GM23338 (cell line): ENCODE measurements at regions not wholly inside any gene's neighbourhood (a gene's known extent, or its start where the extent isn't known, plus 50 kb on each side); places are given as distances from the start of the nearest gene placed in this dataset.

Experiments
- ATAC-seq: fragments of 200-7000 bp; cut with Tn5 transposase; 3 replicates; pipeline ENCODE4 v1.9.1; 2020
- DNase-seq: peaks from one replicate; pipeline ENCODE4 v3.0.0-alpha.2; 2015; ENCODE audit warnings: low spot score
- H2AFZ ChIP-seq: fragments of 200-600 bp; sonication (generic); 2 replicates; pipeline ENCODE4 v1.8.0; 2016; ENCODE audit warnings: antibody characterized with exemption, mild to moderate bottlenecking, moderate library complexity
- H3F3A ChIP-seq: fragments of 200-600 bp; sonication (generic); replicated peaks from 2 replicates; pipeline ENCODE4 v1.8.0; 2017; ENCODE audit warnings: antibody characterized with exemption, mixed run types, low read depth
- H3K27ac ChIP-seq: fragments of 200-600 bp; sonication (generic); 2 replicates; pipeline ENCODE4 v1.6.1; 2016; ENCODE audit warnings: low read depth
- H3K27me3 ChIP-seq: fragments of 200-600 bp; sonication (generic); 2 replicates; pipeline ENCODE4 v1.8.0; 2016; ENCODE audit warnings: mild to moderate bottlenecking, mixed run types, moderate library complexity; ENCODE audit not compliant: insufficient read depth
- H3K36me3 ChIP-seq: fragments of 200-600 bp; sonication (generic); 2 replicates; pipeline ENCODE4 v1.8.0; 2016; ENCODE audit warnings: mild to moderate bottlenecking; ENCODE audit not compliant: insufficient read depth
- H3K4me1 ChIP-seq: fragments of 200-600 bp; sonication (generic); 2 replicates; pipeline ENCODE4 v1.8.0; 2016; ENCODE audit warnings: mild to moderate bottlenecking, moderate library complexity; ENCODE audit not compliant: insufficient read depth
- H3K4me2 ChIP-seq: fragments of 200-600 bp; sonication (generic); 2 replicates; pipeline ENCODE4 v1.7.1; 2017; ENCODE audit warnings: mixed run types
- H3K4me3 ChIP-seq: fragments of 200-600 bp; sonication (generic); 2 replicates; pipeline ENCODE4 v1.6.1; 2016; ENCODE audit warnings: mixed run types
- H3K79me2 ChIP-seq: fragments of 200-600 bp; sonication (generic); replicated peaks from 2 replicates; pipeline ENCODE4 v1.8.0; 2017; ENCODE audit warnings: mild to moderate bottlenecking; ENCODE audit not compliant: insufficient read depth
- H3K9me2 ChIP-seq: fragments of 200-600 bp; sonication (generic); 2 replicates; pipeline ENCODE4 v1.8.0; 2017; ENCODE audit not compliant: insufficient read depth
- H4K20me1 ChIP-seq: fragments of 200-600 bp; sonication (generic); replicated peaks from 2 replicates; pipeline ENCODE4 v1.8.0; 2017; ENCODE audit warnings: mild to moderate bottlenecking; ENCODE audit not compliant: insufficient read depth
- H3K27ac Mint-ChIP-seq: 2 replicates; pipeline ENCODE4 v1.8.0; 2020; ENCODE audit warnings: inconsistent platforms, mild to moderate bottlenecking, moderate library complexity, mixed read lengths
- H3K27me3 Mint-ChIP-seq: 3 replicates; pipeline ENCODE4 v1.8.0; 2022; ENCODE audit warnings: low read depth, mild to moderate bottlenecking, moderate library complexity, mixed read lengths, inconsistent platforms; ENCODE audit not compliant: insufficient read depth, poor library complexity
- H3K36me3 Mint-ChIP-seq: 3 replicates; pipeline ENCODE4 v1.8.0; 2021; ENCODE audit warnings: low read depth, mild to moderate bottlenecking, inconsistent platforms, moderate library complexity, mixed read lengths
- H3K4me1 Mint-ChIP-seq: 3 replicates; pipeline ENCODE4 v1.8.0; 2020; ENCODE audit warnings: mild to moderate bottlenecking, inconsistent platforms, mixed read lengths
- H3K4me3 Mint-ChIP-seq: 3 replicates; pipeline ENCODE4 v1.8.0; 2021; ENCODE audit warnings: moderate library complexity, mild to moderate bottlenecking, inconsistent platforms, mixed read lengths
- H3K9me3 Mint-ChIP-seq: 3 replicates; pipeline ENCODE4 v1.8.0; 2020; ENCODE audit warnings: moderate library complexity, mild to moderate bottlenecking, inconsistent platforms, mixed read lengths
- CREB1 ChIP-seq: fragments of 250-450 bp; sonication (Bioruptor Pico); IDR thresholded peaks from 2 replicates; pipeline ENCODE4 v1.5.0; 2020; ENCODE audit warnings: low read depth, mild to moderate bottlenecking, moderate library complexity
- EZH2 ChIP-seq: fragments of 200-600 bp; sonication (generic); IDR thresholded peaks from one replicate; pipeline ENCODE4 v1.8.0; 2017; ENCODE audit warnings: antibody characterized with exemption, mild to moderate bottlenecking, low read depth; ENCODE audit not compliant: unreplicated experiment
- EZH2phosphoT487 ChIP-seq: fragments of 200-600 bp; sonication (generic); IDR thresholded peaks from one replicate; pipeline ENCODE4 v1.8.1; 2018; ENCODE audit warnings: antibody characterized with exemption; ENCODE audit not compliant: unreplicated experiment
- JUNB ChIP-seq: IDR thresholded peaks from one replicate; pipeline ENCODE4 v1.6.1; 2016; ENCODE audit warnings: antibody characterized with exemption; ENCODE audit not compliant: unreplicated experiment
- NANOG ChIP-seq: IDR thresholded peaks from 2 replicates; pipeline ENCODE4 v1.6.1; 2016; ENCODE audit warnings: antibody characterized with exemption, borderline replicate concordance
- POLR2AphosphoS5 ChIP-seq: IDR thresholded peaks from 2 replicates; pipeline ENCODE4 v1.6.1; 2016; ENCODE audit warnings: antibody characterized with exemption, low read depth
- STAT1 ChIP-seq: IDR thresholded peaks from one replicate; pipeline ENCODE4 v1.6.1; 2016; ENCODE audit warnings: antibody characterized with exemption; ENCODE audit not compliant: unreplicated experiment
- ZNF114 ChIP-seq: fragments of 250-450 bp; sonication (Bioruptor Pico); IDR thresholded peaks from 2 replicates; pipeline ENCODE4 v1.5.0; 2020; ENCODE audit warnings: mild to moderate bottlenecking, moderate library complexity
- ZNF331 ChIP-seq: fragments of 250-450 bp; sonication (Bioruptor Pico); IDR thresholded peaks from 2 replicates; pipeline ENCODE4 v1.5.0; 2020; ENCODE audit warnings: low read depth, mild to moderate bottlenecking, moderate library complexity
- TF ChIP-seq, protein P1 (sequence below), 2 experiments: fragments of 200-600 bp in 1 of 2; sonication (generic) in 1 of 2; conservative IDR thresholded peaks; 2 replicates each; pipeline versions ENCODE4 v1.5.1 to v1.6.1; 2016 to 2017; ENCODE audit warnings: antibody characterized with exemption in 2 of 2, low read depth in 2 of 2, mild to moderate bottlenecking in 2 of 2, moderate library complexity in 1 of 2
- TF ChIP-seq, protein P2 (sequence below): IDR thresholded peaks from one replicate; pipeline ENCODE4 v1.6.1; 2018; ENCODE audit warnings: antibody characterized with exemption; ENCODE audit not compliant: unreplicated experiment
- TF ChIP-seq, protein P3 (sequence below): IDR thresholded peaks from 2 replicates; pipeline ENCODE4 v1.6.1; 2016; ENCODE audit warnings: antibody characterized with exemption
- TF ChIP-seq, protein P4 (sequence below): fragments of 250-450 bp; sonication (Bioruptor Pico); IDR thresholded peaks from 2 replicates; pipeline ENCODE4 v1.5.0; 2020; ENCODE audit warnings: mild to moderate bottlenecking, moderate library complexity

DNA sequence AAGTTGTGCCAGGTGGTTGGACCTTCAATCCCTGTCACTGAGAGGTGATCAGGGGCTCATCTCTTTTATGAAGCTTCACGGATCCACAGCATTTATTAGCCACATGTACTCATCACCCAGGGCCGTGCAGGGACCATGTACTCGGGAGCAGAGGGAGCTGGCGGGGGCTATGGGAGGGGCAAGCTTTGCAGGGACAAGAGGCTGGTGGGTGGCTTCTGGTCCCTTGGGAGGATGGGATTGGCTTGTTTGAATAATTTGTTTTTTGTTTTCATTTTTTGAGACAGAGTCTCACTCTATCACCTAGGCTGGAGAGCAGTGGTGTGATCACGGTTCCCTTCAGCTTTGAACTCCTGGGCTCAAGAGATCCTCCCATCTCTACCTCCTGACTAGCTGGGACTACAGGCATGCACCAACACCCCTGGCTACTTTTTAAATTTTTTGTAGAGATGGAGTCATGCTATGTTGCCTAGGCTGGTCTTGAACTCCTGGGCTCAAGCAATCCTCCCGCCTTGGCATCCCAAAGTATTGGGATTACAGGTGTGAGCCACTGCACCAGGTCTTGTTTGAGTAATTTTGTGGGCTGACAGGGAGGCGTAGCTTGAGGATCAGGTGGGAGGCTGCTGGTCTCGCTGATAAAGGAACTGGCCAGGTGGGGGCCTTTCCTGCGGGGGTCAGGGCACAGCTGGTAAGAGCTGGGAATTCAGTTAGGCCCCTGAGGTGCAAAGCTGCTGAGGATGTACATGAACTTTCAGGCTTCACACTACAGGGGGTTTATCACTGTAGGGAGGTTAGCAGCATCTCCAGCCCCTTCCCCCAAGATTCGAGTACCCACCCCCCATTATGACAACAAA lies 308.0 kb upstream of the C1orf174 start:
- Histone ChIP-seq H3K79me2 (no peaks in the 10 kb centered on the region), H3K27me3 (no peaks in the 10 kb centered on the region), H3F3A (no peaks in the 10 kb centered on the region), H3K4me1 (no peaks in the 10 kb centered on the region), H3K27ac (no peak overlapping the region), H4K20me1 (no peaks in the 10 kb centered on the region), H2AFZ (no peak overlapping the region), H3K4me2 (no peak overlapping the region), H3K9me2 (no peaks in the 10 kb centered on the region), H3K4me3 (no peak overlapping the region), H3K36me3 (no peaks in the 10 kb centered on the region; the same call in 1 of the 2 replicates)
- DNase-seq = no peak
- Mint-ChIP-seq H3K4me3 (no peak overlapping the region), H3K27ac (no peak overlapping the region), H3K27me3 (no peaks in the 10 kb centered on the region), H3K9me3 (peaks cover 97% of the 10 kb centered on the region), H3K36me3 (peaks cover 29% of the 10 kb centered on the region), H3K4me1 (no peaks in the 10 kb centered on the region)
- no peak for TF ChIP-seq CREB1 (CRISPR knock-in tag)
- TF ChIP-seq POLR2AphosphoS5 = no peak
- TF ChIP-seq, protein P1, sequence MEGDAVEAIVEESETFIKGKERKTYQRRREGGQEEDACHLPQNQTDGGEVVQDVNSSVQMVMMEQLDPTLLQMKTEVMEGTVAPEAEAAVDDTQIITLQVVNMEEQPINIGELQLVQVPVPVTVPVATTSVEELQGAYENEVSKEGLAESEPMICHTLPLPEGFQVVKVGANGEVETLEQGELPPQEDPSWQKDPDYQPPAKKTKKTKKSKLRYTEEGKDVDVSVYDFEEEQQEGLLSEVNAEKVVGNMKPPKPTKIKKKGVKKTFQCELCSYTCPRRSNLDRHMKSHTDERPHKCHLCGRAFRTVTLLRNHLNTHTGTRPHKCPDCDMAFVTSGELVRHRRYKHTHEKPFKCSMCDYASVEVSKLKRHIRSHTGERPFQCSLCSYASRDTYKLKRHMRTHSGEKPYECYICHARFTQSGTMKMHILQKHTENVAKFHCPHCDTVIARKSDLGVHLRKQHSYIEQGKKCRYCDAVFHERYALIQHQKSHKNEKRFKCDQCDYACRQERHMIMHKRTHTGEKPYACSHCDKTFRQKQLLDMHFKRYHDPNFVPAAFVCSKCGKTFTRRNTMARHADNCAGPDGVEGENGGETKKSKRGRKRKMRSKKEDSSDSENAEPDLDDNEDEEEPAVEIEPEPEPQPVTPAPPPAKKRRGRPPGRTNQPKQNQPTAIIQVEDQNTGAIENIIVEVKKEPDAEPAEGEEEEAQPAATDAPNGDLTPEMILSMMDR (conservative IDR thresholded peaks at IDR 0.05; ENCODE audit: low read depth in 2 of 2) = no peak
- TF ChIP-seq, protein P2, sequence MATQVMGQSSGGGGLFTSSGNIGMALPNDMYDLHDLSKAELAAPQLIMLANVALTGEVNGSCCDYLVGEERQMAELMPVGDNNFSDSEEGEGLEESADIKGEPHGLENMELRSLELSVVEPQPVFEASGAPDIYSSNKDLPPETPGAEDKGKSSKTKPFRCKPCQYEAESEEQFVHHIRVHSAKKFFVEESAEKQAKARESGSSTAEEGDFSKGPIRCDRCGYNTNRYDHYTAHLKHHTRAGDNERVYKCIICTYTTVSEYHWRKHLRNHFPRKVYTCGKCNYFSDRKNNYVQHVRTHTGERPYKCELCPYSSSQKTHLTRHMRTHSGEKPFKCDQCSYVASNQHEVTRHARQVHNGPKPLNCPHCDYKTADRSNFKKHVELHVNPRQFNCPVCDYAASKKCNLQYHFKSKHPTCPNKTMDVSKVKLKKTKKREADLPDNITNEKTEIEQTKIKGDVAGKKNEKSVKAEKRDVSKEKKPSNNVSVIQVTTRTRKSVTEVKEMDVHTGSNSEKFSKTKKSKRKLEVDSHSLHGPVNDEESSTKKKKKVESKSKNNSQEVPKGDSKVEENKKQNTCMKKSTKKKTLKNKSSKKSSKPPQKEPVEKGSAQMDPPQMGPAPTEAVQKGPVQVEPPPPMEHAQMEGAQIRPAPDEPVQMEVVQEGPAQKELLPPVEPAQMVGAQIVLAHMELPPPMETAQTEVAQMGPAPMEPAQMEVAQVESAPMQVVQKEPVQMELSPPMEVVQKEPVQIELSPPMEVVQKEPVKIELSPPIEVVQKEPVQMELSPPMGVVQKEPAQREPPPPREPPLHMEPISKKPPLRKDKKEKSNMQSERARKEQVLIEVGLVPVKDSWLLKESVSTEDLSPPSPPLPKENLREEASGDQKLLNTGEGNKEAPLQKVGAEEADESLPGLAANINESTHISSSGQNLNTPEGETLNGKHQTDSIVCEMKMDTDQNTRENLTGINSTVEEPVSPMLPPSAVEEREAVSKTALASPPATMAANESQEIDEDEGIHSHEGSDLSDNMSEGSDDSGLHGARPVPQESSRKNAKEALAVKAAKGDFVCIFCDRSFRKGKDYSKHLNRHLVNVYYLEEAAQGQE = no peak
- no peak for TF ChIP-seq ZNF331 (CRISPR knock-in tag)
- TF ChIP-seq, protein P3, sequence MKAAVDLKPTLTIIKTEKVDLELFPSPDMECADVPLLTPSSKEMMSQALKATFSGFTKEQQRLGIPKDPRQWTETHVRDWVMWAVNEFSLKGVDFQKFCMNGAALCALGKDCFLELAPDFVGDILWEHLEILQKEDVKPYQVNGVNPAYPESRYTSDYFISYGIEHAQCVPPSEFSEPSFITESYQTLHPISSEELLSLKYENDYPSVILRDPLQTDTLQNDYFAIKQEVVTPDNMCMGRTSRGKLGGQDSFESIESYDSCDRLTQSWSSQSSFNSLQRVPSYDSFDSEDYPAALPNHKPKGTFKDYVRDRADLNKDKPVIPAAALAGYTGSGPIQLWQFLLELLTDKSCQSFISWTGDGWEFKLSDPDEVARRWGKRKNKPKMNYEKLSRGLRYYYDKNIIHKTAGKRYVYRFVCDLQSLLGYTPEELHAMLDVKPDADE = no peak
- no peak for TF ChIP-seq ZNF114 (CRISPR knock-in tag)
- TF ChIP-seq NANOG = no peak
- TF ChIP-seq EZH2 = no peak
- TF ChIP-seq EZH2phosphoT487 = no peak
- no peak for TF ChIP-seq JUNB
- no peak for TF ChIP-seq STAT1
- TF ChIP-seq, protein P4, sequence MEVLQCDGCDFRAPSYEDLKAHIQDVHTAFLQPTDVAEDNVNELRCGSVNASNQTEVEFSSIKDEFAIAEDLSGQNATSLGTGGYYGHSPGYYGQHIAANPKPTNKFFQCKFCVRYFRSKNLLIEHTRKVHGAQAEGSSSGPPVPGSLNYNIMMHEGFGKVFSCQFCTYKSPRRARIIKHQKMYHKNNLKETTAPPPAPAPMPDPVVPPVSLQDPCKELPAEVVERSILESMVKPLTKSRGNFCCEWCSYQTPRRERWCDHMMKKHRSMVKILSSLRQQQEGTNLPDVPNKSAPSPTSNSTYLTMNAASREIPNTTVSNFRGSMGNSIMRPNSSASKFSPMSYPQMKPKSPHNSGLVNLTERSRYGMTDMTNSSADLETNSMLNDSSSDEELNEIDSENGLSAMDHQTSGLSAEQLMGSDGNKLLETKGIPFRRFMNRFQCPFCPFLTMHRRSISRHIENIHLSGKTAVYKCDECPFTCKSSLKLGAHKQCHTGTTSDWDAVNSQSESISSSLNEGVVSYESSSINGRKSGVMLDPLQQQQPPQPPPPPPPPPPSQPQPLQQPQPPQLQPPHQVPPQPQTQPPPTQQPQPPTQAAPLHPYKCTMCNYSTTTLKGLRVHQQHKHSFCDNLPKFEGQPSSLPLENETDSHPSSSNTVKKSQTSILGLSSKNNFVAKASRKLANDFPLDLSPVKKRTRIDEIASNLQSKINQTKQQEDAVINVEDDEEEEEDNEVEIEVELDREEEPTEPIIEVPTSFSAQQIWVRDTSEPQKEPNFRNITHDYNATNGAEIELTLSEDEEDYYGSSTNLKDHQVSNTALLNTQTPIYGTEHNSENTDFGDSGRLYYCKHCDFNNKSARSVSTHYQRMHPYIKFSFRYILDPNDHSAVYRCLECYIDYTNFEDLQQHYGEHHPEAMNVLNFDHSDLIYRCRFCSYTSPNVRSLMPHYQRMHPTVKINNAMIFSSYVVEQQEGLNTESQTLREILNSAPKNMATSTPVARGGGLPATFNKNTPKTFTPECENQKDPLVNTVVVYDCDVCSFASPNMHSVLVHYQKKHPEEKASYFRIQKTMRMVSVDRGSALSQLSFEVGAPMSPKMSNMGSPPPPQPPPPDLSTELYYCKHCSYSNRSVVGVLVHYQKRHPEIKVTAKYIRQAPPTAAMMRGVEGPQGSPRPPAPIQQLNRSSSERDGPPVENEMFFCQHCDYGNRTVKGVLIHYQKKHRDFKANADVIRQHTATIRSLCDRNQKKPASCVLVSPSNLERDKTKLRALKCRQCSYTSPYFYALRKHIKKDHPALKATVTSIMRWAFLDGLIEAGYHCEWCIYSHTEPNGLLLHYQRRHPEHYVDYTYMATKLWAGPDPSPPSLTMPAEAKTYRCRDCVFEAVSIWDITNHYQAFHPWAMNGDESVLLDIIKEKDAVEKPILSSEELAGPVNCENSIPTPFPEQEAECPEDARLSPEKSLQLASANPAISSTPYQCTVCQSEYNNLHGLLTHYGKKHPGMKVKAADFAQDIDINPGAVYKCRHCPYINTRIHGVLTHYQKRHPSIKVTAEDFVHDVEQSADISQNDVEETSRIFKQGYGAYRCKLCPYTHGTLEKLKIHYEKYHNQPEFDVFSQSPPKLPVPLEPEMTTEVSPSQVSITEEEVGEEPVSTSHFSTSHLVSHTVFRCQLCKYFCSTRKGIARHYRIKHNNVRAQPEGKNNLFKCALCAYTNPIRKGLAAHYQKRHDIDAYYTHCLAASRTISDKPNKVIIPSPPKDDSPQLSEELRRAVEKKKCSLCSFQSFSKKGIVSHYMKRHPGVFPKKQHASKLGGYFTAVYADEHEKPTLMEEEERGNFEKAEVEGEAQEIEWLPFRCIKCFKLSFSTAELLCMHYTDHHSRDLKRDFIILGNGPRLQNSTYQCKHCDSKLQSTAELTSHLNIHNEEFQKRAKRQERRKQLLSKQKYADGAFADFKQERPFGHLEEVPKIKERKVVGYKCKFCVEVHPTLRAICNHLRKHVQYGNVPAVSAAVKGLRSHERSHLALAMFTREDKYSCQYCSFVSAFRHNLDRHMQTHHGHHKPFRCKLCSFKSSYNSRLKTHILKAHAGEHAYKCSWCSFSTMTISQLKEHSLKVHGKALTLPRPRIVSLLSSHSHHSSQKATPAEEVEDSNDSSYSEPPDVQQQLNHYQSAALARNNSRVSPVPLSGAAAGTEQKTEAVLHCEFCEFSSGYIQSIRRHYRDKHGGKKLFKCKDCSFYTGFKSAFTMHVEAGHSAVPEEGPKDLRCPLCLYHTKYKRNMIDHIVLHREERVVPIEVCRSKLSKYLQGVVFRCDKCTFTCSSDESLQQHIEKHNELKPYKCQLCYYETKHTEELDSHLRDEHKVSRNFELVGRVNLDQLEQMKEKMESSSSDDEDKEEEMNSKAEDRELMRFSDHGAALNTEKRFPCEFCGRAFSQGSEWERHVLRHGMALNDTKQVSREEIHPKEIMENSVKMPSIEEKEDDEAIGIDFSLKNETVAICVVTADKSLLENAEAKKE (CRISPR knock-in tag) = no peak
- no peak for ATAC-seq
